Left hindlimb (tissue), 1 donor: ENCODE measurements at regions not wholly inside any gene's neighbourhood (a gene's known extent, or its start where the extent isn't known, plus 50 kb on each side); places are given as distances from the start of the nearest gene placed in this dataset.

Experiments used
- DNase-seq: peaks from one replicate; pipeline ENCODE4 v3.0.0-alpha.2; 2018

DNA sequence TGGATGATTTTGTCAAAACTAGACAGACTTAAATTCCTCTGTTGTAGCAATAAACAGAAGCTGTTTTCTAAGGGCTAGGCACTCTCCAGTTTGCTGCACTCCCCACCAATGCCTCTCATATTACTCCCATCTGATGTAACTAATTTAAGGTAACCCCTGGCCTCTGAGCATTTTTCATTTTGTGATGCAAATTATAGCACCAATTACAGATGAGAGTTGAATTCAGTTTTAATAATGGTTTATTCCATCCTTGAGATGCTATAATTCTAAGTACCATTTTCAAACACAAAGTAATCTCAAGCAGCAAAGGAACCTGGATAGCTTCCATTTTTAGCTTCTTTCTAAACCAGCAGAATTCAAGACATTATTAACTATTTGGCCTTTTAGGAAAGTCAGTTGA lies 280.4 kb upstream of the DAB1 start:
- no peak for DNase-seq

DNA sequence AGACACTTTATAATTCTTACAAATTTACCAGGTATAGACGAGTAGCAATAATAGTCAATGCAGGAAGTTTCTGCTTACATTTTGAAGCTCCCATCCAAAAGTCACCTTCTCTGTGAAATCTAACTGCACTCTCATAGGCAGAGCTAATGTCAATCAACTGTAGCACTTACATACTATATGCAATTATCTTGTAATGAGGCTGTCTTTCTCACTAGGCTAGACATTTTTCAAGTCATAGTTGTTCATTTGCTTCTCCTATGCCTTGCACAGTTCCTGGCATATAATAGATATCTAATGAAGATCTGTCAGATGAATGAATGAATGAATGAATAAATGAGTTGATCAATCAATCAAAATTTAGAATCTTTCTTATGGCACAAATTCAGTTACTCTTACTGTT lies 273.0 kb upstream of the DAB1 start:
- no peak for DNase-seq

DNA sequence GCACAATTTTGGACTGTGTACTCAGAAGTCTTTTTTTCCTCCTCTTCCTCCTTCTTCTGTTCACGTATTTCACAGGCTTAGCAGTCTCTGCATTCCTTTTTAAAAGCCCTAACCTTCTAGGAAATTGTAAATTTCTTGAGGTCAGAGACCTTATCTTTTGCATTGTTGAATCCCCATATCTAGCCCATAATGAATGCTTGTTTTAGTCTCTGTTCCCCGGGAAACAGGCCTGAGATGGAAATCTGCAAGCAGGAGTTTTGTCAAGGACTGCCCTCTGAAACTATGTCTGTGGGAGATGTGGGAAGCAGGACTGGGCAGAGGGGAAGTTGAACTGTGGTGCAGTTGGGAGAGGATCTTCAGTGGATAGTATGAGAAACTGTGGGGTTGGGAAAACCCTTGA lies 272.2 kb upstream of the DAB1 start:
- no peak for DNase-seq

DNA sequence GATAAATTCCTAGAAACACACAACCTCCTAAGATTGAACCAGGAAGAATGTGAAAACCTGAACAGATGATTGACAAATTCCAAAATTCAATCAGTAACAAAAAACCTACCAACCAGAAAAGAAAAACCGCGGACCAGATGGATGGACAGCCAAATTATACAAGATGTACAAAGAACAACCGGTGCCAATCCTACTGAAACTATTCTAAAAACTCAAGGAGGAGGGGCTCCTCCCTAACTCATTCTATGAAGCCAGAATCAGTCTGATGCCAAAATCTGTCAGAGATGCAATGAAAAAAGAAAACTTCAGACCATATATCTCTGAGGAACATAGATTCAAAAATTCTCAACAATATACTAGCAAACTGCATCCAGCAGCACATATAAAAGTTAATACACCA lies 262.4 kb upstream of the DAB1 start:
- DNase-seq: no peak

DNA sequence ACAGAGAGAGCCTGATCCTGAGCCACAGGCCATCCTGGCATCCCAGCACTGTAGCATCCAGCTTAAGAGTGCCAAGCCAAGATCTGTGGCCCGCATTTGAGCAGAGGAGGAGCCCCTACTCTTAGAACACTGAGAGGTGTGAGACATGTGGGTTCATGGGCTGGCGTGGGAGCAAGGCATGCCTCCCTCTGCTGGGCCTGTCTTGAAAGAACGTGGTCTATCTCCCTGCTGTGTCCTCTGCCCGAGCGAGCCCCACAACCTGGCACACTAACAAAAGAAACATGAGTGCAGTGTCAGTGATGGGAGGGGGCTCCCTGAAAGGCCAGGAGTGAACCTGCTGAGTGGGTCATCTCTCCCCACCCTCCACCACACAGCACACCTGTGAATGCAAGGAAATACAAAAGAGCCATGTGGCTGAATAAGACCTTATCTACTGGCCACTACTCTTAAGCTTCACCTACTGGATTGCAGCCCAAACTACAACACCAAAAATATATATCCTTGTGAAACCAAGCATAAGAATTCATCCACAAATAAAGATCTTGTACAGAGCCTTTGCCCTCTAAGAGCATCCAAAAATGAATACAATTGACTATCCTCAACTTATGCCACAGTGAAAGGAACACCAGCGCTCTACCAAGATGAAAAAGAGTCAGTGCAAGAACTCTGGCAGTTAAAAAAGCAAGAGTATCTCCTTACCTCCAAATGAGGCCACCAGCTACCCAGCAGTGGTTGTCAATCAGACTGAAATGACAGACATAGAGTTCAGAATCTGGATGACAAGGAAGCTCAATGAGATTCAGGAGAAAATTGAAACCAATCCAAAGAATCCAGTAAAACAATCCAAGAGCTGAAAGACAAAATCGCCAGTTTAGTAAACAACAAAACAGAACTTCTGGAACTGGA lies 259.4 kb upstream of the DAB1 start:
- no peak for DNase-seq

- no peak for DNase-seq
Observed at GRCh38 chr1:57678138-57678537, 254.3 kb upstream of the DAB1 start.

DNA sequence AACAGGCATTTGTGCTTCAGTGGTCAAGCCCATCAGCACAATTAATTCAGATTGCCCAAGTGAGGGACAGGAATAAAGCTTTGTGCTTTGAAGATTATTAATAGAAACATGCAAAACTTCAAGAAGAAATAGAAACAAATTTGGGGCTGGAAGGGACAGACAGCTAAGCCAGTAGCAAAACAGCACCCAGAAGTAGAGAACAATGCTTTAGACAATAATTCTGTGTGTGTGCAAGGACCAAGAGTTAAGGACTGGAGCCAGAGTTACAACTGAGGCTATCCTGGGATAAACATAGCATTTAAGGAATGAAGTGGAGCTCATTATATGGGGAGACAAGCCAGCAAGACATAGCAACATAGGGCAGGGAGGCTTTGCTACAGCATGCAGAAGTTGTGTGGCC lies 251.9 kb upstream of the DAB1 start:
- no peak for DNase-seq

DNA sequence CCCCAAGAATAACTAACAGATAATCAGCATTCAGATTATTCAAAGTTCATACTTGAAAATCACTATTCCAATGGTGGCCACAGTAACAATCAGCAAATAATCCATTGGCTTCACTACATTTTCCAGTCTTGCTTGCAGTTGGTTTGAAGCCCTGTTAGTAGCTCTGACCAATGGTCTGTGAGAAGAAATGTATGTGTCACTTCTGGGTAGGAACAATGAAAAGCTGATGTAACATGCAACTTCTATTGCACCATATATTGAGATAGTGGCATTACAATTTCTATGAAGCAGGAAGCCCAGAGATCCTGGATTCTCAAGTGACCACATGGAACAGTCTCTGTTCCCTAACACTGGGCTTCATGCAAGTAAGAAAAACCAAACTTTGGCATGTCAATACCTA lies 250.9 kb upstream of the DAB1 start:
- DNase-seq: no peak

GRCh38 chr1:57672346-57673140 lies 248.7 kb upstream of the DAB1 start:
- no peak for DNase-seq

DNA sequence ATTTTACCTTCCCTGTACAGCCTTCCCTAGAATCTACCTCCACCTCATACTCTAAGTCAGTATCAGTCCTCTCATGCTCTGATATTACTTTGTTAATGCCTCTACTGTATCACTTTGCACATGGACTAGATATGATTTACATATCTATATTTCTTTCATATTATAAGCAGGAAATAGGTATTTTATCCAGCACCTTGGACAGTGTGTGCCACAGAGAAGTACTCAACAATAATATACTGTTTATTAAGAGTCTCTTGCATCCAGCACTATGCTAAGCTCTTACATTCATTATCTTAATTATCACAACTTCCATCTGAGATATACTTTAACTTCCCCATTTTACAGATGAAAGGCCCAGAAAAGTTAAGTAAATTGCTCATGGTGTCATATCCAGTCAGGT lies 247.9 kb upstream of the DAB1 start:
- DNase-seq: no peak

DNA sequence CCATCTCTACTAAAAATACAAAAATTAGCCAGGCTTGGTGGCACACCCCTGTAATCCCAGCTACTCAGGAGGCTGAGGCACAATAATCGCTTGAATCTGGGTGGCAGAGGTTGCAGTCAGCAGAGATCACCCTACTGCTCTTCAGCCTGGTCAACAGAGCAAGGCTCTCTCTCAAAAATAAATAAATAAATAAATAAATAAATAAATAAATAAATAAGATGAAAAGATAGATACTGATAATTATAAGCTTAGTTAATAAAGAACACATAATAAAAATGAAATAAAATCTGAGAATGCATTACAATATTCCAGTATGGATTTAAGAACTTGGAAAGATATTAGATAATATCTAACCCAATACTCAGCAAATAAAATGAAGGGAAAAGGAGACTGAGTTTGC lies 235.9 kb upstream of the DAB1 start:
- no peak for DNase-seq

GRCh38 chr1:57655161-57655560 lies 231.3 kb upstream of the DAB1 start:
- DNase-seq: no peak

DNA sequence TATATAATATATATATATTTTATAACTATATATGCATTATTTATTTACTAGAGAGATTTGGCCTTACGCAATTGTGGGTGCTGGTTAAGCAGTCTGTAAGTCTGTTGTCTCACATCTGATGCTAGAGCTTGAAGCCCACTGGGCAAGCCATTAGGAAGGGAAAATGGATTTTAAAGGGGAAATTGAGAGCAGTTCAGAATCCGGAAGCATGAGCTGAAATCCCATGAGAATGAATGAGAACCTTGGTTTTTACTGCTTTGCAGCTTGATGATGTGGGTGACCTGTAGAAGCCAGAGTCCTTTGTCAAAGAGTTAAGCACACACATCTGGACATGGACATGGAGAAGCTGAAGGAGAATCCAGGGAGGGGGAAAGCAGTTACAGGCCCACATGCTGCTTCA lies 220.8 kb upstream of the DAB1 start:
- no peak for DNase-seq

DNA sequence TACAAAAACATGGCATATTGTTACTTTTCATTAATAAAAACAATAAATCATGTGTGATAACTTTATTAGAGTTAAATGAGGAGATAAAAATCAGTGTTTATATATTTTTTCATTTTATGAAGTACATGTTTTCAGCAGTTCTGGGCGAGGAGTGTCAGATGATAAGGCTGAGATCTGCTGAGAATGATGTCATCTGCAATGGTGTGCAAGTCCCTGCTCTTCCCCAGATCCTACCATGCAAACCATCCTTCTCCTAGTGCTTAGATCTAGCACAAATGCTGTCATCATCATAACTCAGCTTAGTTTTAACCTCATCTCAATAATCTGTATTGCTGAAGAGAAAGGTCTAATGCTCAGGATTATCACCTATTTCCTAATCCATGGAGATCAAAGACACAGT lies 214.4 kb upstream of the DAB1 start:
- no peak for DNase-seq

GRCh38 chr1:57637155-57637554 lies 213.3 kb upstream of the DAB1 start:
- no peak for DNase-seq

- DNase-seq: no peak
Observed at GRCh38 chr1:57633881-57634280, 210.0 kb upstream of the DAB1 start.

DNA sequence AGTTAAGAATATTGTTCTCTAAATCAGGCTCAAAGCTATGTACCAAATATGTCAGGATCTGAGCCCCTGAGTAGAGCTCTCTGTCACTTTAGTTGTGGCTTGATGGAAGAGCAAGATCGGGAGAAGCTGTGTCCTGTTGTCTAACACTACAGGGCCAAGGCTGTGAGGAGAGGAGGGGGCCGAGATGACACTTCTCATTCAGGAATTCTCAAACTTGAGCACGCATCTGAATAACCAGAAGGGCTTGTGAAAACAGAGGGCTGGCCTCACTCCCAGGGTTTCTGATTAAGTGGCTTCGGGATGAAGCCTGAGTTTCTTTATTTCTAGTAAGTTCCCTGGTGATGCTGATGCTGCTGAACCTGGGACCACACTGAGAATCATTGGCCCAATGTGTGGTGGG lies 209.2 kb upstream of the DAB1 start:
- DNase-seq: no peak

GRCh38 chr1:57632401-57632800 lies 208.5 kb upstream of the DAB1 start:
- DNase-seq: no peak

DNA sequence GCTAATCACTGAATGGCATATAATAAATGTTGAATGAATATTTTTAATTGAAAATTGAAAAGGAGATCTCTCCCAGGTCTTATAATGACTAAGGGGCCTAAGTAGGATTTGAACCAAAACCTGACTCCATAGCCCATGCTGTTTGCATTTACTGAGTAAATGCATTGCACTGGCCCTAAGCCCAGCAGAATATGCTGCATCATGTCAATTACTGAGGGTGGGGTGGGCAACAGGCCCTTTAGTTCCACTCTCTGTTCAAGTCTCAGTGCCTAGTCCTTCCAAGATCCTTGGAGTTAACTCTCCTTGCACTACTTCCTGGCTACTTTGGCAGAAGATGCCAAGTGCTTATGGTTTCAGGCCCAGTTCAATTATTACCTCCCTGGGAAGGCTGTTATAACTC lies 203.8 kb upstream of the DAB1 start:
- no peak for DNase-seq

GRCh38 chr1:57623791-57624538 lies 200.1 kb upstream of the DAB1 start:
- no peak for DNase-seq

DNA sequence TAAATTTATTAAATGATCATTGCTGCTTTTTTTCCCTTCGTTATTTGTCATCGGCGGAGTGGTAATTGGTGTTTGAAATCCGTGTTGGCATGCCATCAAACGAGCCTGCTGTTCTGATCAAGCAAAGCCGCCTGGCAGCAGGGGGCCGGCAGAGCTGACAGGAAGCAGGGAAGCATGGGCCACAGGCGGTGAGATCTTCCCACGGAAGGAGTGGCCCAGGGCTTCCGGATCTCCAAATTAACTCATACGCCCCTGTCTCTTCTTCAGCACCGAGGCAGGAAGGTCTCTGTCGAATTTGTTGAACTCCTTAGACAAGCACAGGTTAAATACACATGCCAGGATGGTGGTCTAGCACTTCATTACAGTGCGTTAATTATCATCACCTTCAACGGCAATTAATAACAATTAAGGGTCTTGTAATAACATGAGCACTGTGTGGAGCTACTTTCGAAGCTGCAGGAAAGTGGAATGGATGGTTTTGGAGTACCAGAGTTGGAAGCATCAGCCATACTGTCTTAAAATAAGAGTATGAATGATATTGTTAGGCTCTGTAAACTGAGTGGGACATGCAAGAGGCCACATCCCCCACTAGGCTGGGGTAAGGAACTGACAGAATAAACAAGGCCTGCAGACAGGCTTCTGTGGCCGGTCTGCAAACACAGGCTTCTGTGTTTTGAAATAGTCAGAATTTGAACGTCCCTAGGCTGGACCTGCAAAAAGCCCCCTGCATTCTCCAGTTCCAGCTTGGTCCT lies 199.4 kb upstream of the DAB1 start:
- DNase-seq: no peak

- no peak for DNase-seq
Observed at GRCh38 chr1:57621776-57622175, 197.9 kb upstream of the DAB1 start.

GRCh38 chr1:57620605-57621004 lies 196.7 kb upstream of the DAB1 start:
- no peak for DNase-seq
